Sigmoid colon (tissue), 4 donors: ENCODE measurements at regions not wholly inside any gene's neighbourhood (a gene's known extent, or its start where the extent isn't known, plus 50 kb on each side); places are given as distances from the start of the nearest gene placed in this dataset.

Source experiments
- CTCF ChIP-seq, 4 experiments: fragments of 450-650 bp in 3 of 4; fragments of 200-600 bp in 1 of 4; IDR thresholded peaks; one replicate each; pipeline ENCODE4 v1.5.1; 2016 to 2019; ENCODE audit warnings: antibody characterized with exemption in 4 of 4, mild to moderate bottlenecking in 3 of 4, moderate library complexity in 2 of 4
- POLR2A ChIP-seq, 2 donors: fragments of 450-650 bp; IDR thresholded peaks; one replicate each; pipeline ENCODE4 v1.6.1; 2016; ENCODE audit warnings: antibody characterized with exemption in 2 of 2, mild to moderate bottlenecking in 2 of 2, moderate library complexity in 2 of 2
- POLR2AphosphoS5 ChIP-seq, 4 donors: sonication (generic); formaldehyde crosslinking; IDR thresholded peaks; one replicate each; pipeline ENCODE4 v1.6.1; 2017; ENCODE audit warnings: antibody characterized with exemption in 4 of 4

DNA sequence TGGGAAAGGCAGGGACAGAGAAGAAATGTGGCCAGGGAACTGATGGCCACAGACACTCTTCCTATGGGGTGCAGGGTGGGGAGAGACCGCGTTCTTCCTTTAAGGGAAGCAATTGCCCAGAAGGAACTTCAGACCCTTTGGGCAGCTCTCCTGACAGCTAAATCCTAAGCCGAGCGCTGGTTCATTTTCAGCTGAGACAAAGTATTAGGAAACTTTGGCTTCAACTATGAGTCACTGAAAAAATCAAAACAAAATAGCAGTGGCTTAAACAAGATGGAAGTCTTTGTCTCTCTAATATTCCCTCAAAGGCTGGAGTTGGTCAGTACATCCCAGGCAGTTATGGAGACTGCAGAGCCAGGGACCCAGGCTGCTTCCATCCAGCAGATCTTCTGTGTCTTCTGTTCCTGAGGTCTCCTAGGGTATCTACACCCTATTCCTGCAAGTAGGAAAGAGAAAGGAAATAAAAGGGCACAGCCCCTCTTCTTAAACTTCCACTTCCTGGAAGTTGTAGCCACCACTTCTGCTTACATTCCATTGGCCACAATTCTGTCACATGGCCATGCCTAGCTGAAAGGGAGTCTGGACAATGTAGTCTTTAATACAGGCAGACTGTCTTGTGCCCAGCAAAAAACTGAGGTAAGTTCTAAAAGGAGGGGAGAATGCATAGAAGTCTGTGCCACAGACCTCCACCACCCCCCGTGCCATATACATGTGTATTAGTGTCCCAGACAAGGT, 163.5 kb downstream of the KATNAL1 start:
- TF ChIP-seq CTCF (IDR thresholded peaks at IDR 0.05) (no peak), POLR2A (IDR thresholded peaks at IDR 0.05) (no peak), POLR2AphosphoS5 (IDR thresholded peaks at IDR 0.05) (no peak)
